ENCODE measurements at regions not wholly inside any gene's neighbourhood (a gene's known extent, or its start where the extent isn't known, plus 50 kb on each side); places are given as distances from the start of the nearest gene placed in this dataset.
"Not testable (repeated sequence)": the region's sequence is repeated elsewhere in the genome, so short reads cannot be mapped to it uniquely, and the experiment has no call there.

- Histone ChIP-seq H3F3A (ENCODE audit: insufficient read depth, low read depth) (no peaks in the 10 kb centered on the region), H3K36me3 (ENCODE audit: low read depth) (no peaks in the 10 kb centered on the region), H3K27me3 (ENCODE audit: insufficient read depth, low read depth) (no peaks in the 10 kb centered on the region), H3K4me3 (no peak overlapping the region), H3K79me2 (ENCODE audit: low read depth) (no peaks in the 10 kb centered on the region), H3K27ac (no peak overlapping the region), H4K20me1 (ENCODE audit: insufficient read depth) (no peaks in the 10 kb centered on the region), H3K9me2 (ENCODE audit: insufficient read depth) (no peaks in the 10 kb centered on the region), H3K9me3 (ENCODE audit: insufficient read depth, low read depth) (no peaks in the 10 kb centered on the region), H2AFZ (no peak overlapping the region), H3K4me2 (no peak overlapping the region), H3K4me1 (replicated peaks; ENCODE audit: insufficient read depth) (no peaks in the 10 kb centered on the region)
- no peak for DNase-seq
- ChIA-PET POLR2A (ENCODE audit: unreplicated experiment) (no interaction called here), CTCF (no interaction called here)
- no peak for TF ChIP-seq CTCF (conservative IDR thresholded peaks at IDR 0.05)
- no peak for TF ChIP-seq EZH2 (IDR thresholded peaks at IDR 0.05; ENCODE audit: low read depth)
- no TSS peak for BruUV-seq (replicated peaks)
- intact Hi-C loops (cut with micrococcal nuclease; ENCODE audit: unreplicated experiment), result no loop called here
These were observed 103.5 kb downstream of the LSMEM1 start for GRCh38 chr7:112584290-112584689.

GRCh38 chr7:112587504-112587903 lies 106.7 kb downstream of the LSMEM1 start:
- POLR2A ChIA-PET (ENCODE audit: unreplicated experiment), result no interaction called here
- CTCF ChIA-PET, result no interaction called here
- no TSS peak for BruUV-seq (replicated peaks)

GRCh38 chr7:112592565-112593263 lies 111.9 kb downstream of the LSMEM1 start:
- DNase-seq; H3F3A ChIP-seq (ENCODE audit: insufficient read depth, low read depth); H3K36me3 ChIP-seq (ENCODE audit: low read depth); H3K4me3 ChIP-seq; CTCF ChIA-PET; H3K9me2 ChIP-seq (ENCODE audit: insufficient read depth); H3K4me1 ChIP-seq (replicated peaks; ENCODE audit: insufficient read depth); POLR2A ChIA-PET (ENCODE audit: unreplicated experiment); H3K79me2 ChIP-seq (ENCODE audit: low read depth); intact Hi-C loops (cut with micrococcal nuclease; ENCODE audit: unreplicated experiment); H4K20me1 ChIP-seq (ENCODE audit: insufficient read depth); H2AFZ ChIP-seq; H3K9me3 ChIP-seq (ENCODE audit: insufficient read depth, low read depth); H3K27me3 ChIP-seq (ENCODE audit: insufficient read depth, low read depth); H3K27ac ChIP-seq; H3K4me2 ChIP-seq; BruUV-seq (replicated peaks): not testable (repeated sequence)

More at GRCh38 chr7:112587504-112587903, 106.7 kb downstream of the LSMEM1 start:
- H3F3A ChIP-seq (ENCODE audit: insufficient read depth, low read depth), result no peaks in the 10 kb centered on the region
- no peaks in the 10 kb centered on the region for H3K9me3 ChIP-seq (ENCODE audit: insufficient read depth, low read depth)
- TF ChIP-seq CTCF (conservative IDR thresholded peaks at IDR 0.05), result no peak
- no peak for TF ChIP-seq EZH2 (IDR thresholded peaks at IDR 0.05; ENCODE audit: low read depth)
- no peak overlapping the region for H2AFZ ChIP-seq
- no peak for DNase-seq
- H3K79me2 ChIP-seq (ENCODE audit: low read depth), result no peaks in the 10 kb centered on the region
- no peak overlapping the region for H3K27ac ChIP-seq
- H3K4me3 ChIP-seq, result no peak overlapping the region
- H3K9me2 ChIP-seq (ENCODE audit: insufficient read depth), result no peaks in the 10 kb centered on the region
- intact Hi-C loops (cut with micrococcal nuclease; ENCODE audit: unreplicated experiment), result no loop called here
- no peak overlapping the region for H3K4me2 ChIP-seq
- H4K20me1 ChIP-seq (ENCODE audit: insufficient read depth), result no peaks in the 10 kb centered on the region
- no peaks in the 10 kb centered on the region for H3K36me3 ChIP-seq (ENCODE audit: low read depth)
- H3K27me3 ChIP-seq (ENCODE audit: insufficient read depth, low read depth), result no peaks in the 10 kb centered on the region
- no peaks in the 10 kb centered on the region for H3K4me1 ChIP-seq (replicated peaks; ENCODE audit: insufficient read depth)

- CTCF ChIA-PET, result no interaction called here
- BruUV-seq (replicated peaks), result no TSS peak
- intact Hi-C loops (cut with micrococcal nuclease; ENCODE audit: unreplicated experiment), result no loop called here
These were observed 113.6 kb downstream of the LSMEM1 start for GRCh38 chr7:112594397-112594796.

More at GRCh38 chr7:112594397-112594796, 113.6 kb downstream of the LSMEM1 start:
- H3K79me2 ChIP-seq (ENCODE audit: low read depth), result no peaks in the 10 kb centered on the region
- no peaks in the 10 kb centered on the region for H4K20me1 ChIP-seq (ENCODE audit: insufficient read depth)
- H3K4me1 ChIP-seq (replicated peaks; ENCODE audit: insufficient read depth), result no peaks in the 10 kb centered on the region
- no peak for TF ChIP-seq CTCF (conservative IDR thresholded peaks at IDR 0.05)
- no peak for TF ChIP-seq EZH2 (IDR thresholded peaks at IDR 0.05; ENCODE audit: low read depth)
- no peak overlapping the region for H3K27ac ChIP-seq
- H3K9me3 ChIP-seq (ENCODE audit: insufficient read depth, low read depth), result no peaks in the 10 kb centered on the region
- H3K27me3 ChIP-seq (ENCODE audit: insufficient read depth, low read depth), result no peaks in the 10 kb centered on the region
- no peaks in the 10 kb centered on the region for H3K36me3 ChIP-seq (ENCODE audit: low read depth)
- H3K4me2 ChIP-seq, result no peak overlapping the region
- no peaks in the 10 kb centered on the region for H3F3A ChIP-seq (ENCODE audit: insufficient read depth, low read depth)
- no peak overlapping the region for H2AFZ ChIP-seq
- no peak for DNase-seq
- POLR2A ChIA-PET (ENCODE audit: unreplicated experiment), result no interaction called here
- H3K4me3 ChIP-seq, result no peak overlapping the region
- H3K9me2 ChIP-seq (ENCODE audit: insufficient read depth), result no peaks in the 10 kb centered on the region
